Thoracic aorta (tissue), 2 donors: ENCODE measurements at regions not wholly inside any gene's neighbourhood (a gene's known extent, or its start where the extent isn't known, plus 50 kb on each side); places are given as distances from the start of the nearest gene placed in this dataset.

Experiments used
- ATAC-seq: fragments of 150-250 bp; one replicate; pipeline ENCODE4 v1.8.0; 2017; ENCODE audit warnings: low read depth; ENCODE audit not compliant: insufficient number of reproducible peaks, low FRiP score
- DNase-seq: peaks from one replicate; pipeline ENCODE4 v3.0.0-alpha.2; 2020; ENCODE audit warnings: low spot score
- H3K27ac ChIP-seq, 2 donors: fragments of 200-600 bp; sonication (generic); 1 replicate in 1 of 2; 2 replicates in 1 of 2; pipeline ENCODE4 v1.5.1; 2016; ENCODE audit warnings: mild to moderate bottlenecking in 2 of 2, moderate library complexity in 2 of 2
- H3K27me3 ChIP-seq: fragments of 200-600 bp; sonication (generic); replicated peaks from 2 replicates; pipeline ENCODE4 v1.6.0; 2016; ENCODE audit warnings: mild to moderate bottlenecking; ENCODE audit not compliant: insufficient read depth
- H3K36me3 ChIP-seq: fragments of 200-600 bp; sonication (generic); one replicate; pipeline ENCODE4 v1.5.1; 2016
- H3K4me1 ChIP-seq, 2 donors: fragments of 200-600 bp; sonication (generic); 1 replicate in 1 of 2; 2 replicates in 1 of 2; pipeline versions ENCODE4 v1.5.1 to v1.6.0; 2016; ENCODE audit warnings: low read depth in 2 of 2, mild to moderate bottlenecking in 1 of 2; ENCODE audit not compliant: control insufficient read depth in 1 of 2
- H3K4me3 ChIP-seq: fragments of 200-600 bp; sonication (generic); 2 replicates; pipeline ENCODE4 v1.5.1; 2016; ENCODE audit warnings: mild to moderate bottlenecking
- H3K9me3 ChIP-seq: fragments of 200-600 bp; sonication (generic); 2 replicates; pipeline ENCODE4 v1.5.1; 2016
- TF ChIP-seq, protein P1 (sequence below): fragments of 200-600 bp; sonication (generic); IDR thresholded peaks from one replicate; pipeline ENCODE4 v1.5.1; 2019; ENCODE audit warnings: antibody characterized with exemption

DNA sequence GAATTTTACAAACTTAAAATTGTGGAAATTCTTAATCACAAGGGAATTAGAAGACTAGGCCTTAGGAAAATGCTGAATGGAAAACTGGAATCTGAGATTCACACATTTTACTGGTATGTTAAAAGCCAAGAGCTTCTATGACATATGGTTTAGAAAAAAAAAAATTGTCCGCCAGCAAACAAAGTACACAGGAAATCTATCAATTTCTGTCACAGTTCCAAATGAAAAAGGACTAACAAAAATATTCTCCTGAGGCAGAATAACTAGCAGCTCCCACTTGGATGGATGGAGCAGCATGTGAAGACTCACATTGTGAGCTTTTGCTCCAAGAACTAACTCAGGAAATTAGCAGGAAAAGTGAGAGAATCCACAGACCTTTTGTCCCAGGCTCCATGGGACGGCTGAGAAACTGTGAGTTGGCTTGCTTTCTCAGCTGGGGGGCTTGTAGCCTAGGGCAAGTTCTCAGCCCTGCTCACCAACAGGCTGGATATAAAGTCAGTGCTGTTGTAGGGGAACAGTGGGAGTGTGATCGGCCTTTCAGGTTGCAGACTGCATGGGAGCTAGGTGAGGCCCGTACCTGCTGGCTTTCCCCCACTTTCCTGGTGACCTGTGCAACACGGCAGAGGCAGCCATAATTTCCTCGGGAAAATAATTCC, 731.1 kb upstream of the SGO1 start:
- DNase-seq (no peak), ATAC-seq (no peak)
- Histone ChIP-seq H3K4me3 (no peak overlapping the region), H3K9me3 (no peaks in the 10 kb centered on the region), H3K36me3 (no peaks in the 10 kb centered on the region), H3K4me1 (no peaks in the 10 kb centered on the region), H3K27ac (no peak overlapping the region), H3K27me3 (no peaks in the 10 kb centered on the region)
- TF ChIP-seq, protein P1, sequence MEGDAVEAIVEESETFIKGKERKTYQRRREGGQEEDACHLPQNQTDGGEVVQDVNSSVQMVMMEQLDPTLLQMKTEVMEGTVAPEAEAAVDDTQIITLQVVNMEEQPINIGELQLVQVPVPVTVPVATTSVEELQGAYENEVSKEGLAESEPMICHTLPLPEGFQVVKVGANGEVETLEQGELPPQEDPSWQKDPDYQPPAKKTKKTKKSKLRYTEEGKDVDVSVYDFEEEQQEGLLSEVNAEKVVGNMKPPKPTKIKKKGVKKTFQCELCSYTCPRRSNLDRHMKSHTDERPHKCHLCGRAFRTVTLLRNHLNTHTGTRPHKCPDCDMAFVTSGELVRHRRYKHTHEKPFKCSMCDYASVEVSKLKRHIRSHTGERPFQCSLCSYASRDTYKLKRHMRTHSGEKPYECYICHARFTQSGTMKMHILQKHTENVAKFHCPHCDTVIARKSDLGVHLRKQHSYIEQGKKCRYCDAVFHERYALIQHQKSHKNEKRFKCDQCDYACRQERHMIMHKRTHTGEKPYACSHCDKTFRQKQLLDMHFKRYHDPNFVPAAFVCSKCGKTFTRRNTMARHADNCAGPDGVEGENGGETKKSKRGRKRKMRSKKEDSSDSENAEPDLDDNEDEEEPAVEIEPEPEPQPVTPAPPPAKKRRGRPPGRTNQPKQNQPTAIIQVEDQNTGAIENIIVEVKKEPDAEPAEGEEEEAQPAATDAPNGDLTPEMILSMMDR: no peak

DNA sequence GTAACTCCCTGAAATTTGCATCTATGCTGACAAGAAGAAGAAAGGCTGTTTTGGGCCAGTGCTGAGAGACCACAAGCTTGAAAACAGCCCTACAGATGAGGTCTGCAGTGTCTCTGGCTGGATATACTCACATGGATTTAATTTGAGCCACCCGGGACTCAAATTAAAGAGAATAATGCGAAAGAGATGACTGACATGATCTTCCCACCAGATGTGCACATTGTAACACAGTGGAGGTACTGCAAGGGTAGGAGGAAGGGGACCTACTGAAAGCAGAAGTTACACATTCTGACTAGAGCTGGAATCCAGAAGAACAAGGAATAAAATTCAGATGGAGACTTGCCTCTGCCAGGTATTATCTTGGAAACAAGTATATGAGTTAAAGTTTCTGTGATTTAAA, 728.3 kb upstream of the SGO1 start:
- no peak for DNase-seq
- H3K27ac ChIP-seq: no peak overlapping the region
- H3K4me3 ChIP-seq: no peak overlapping the region
- TF ChIP-seq, protein P1: no peak
- ATAC-seq: no peak
- no peaks in the 10 kb centered on the region for H3K36me3 ChIP-seq
- H3K27me3 ChIP-seq: no peaks in the 10 kb centered on the region
- no peaks in the 10 kb centered on the region for H3K9me3 ChIP-seq
- no peaks in the 10 kb centered on the region for H3K4me1 ChIP-seq

DNA sequence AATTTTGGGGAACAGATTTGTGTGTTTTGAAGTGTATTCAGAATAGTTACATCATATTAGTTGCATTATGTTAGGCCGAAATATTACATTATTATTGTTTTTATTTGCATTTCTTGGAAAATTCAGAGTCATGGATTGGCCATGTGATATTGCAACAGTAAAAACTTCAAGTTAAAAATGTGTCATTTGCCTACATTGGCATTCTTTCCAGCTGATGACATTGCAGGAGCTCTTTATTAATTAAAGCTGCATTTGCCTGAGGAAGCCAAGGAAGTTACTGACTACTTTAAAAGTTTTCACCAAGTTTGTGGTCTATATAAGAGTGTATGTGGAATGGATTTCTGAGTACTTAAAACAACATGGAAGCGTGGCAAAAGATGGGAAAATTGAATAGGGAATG, 726.4 kb upstream of the SGO1 start:
- H3K27ac ChIP-seq: no peak overlapping the region
- no peaks in the 10 kb centered on the region for H3K27me3 ChIP-seq
- TF ChIP-seq, protein P1: no peak
- no peak overlapping the region for H3K4me3 ChIP-seq
- H3K4me1 ChIP-seq: no peaks in the 10 kb centered on the region
- H3K36me3 ChIP-seq: no peaks in the 10 kb centered on the region
- DNase-seq: no peak
- H3K9me3 ChIP-seq: no peaks in the 10 kb centered on the region
- no peak for ATAC-seq

DNA sequence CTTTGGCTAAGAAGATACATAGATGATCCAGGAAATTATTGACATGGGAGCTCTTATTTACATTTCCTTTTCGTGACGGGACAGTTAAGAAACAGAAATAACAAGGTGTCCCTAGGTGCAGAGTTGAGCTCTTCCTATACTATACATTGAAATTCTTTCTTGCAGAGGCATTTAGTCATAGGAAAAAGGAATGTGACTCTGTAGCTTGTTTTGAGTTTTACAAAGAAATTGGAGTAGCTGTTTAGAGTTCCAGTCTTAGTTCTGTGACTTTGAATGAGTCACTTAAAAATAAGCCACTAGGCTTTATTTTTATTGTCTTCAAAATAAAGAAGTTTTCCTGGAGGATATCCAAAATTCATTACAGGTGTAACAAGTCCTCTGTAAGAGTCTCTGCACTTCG, 723.5 kb upstream of the SGO1 start:
- ATAC-seq (no peak), DNase-seq (no peak)
- Histone ChIP-seq H3K4me3 (no peak overlapping the region), H3K9me3 (no peaks in the 10 kb centered on the region), H3K27me3 (no peaks in the 10 kb centered on the region), H3K4me1 (no peaks in the 10 kb centered on the region), H3K36me3 (no peaks in the 10 kb centered on the region), H3K27ac (no peak overlapping the region)
- TF ChIP-seq, protein P1: no peak

DNA sequence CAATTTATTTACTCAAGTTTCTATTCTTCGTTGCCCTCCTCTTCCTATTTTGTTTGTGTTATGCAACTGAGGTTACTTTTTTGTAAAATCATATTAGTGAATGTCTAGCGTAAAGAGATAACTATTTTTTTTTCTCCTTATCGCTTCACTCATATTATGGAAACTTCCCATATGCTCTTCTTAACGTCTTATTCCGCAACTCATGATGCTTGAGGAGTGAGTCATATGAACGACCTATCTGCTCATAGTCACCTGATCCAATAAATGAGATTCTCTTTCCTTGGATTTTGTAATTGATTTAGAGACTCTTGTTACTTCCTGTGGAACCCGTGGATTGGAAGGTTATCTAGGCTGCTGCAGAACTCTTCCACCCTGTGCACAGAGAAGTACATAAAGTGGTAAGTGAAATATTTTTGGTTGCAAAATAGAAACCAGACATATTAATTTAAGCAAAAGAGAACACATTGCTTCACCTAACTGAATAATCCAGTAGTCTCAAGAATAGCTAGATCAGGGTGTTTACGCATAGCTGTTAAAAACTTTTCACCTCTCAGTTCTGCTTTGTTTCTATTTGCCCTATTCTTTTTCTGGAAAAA, 719.3 kb upstream of the SGO1 start:
- H3K27ac ChIP-seq: no peak overlapping the region
- H3K9me3 ChIP-seq: no peaks in the 10 kb centered on the region
- no peaks in the 10 kb centered on the region for H3K27me3 ChIP-seq
- ATAC-seq (no peak), DNase-seq (no peak)
- no peaks in the 10 kb centered on the region for H3K4me1 ChIP-seq
- H3K36me3 ChIP-seq: no peaks in the 10 kb centered on the region
- TF ChIP-seq, protein P1: no peak
- no peak overlapping the region for H3K4me3 ChIP-seq
